ENCODE measurements at regions not wholly inside any gene's neighbourhood (a gene's known extent, or its start where the extent isn't known, plus 50 kb on each side); places are given as distances from the start of the nearest gene placed in this dataset.

GRCh38 chr13:42720113-42720857 is 61.1 kb upstream of the FAM216B start:
- no peak for TF ChIP-seq E2F5 (CRISPR knock-in tag; IDR thresholded peaks at IDR 0.05)
- TF ChIP-seq RORB (CRISPR knock-in tag; IDR thresholded peaks at IDR 0.05), result no peak
- no peak for TF ChIP-seq NFYB (CRISPR knock-in tag; conservative IDR thresholded peaks at IDR 0.05; ENCODE audit: low read depth)
- no peak for TF ChIP-seq SMAD3 (CRISPR knock-in tag; IDR thresholded peaks at IDR 0.05; ENCODE audit: borderline replicate concordance)
- TF ChIP-seq, protein P1, sequence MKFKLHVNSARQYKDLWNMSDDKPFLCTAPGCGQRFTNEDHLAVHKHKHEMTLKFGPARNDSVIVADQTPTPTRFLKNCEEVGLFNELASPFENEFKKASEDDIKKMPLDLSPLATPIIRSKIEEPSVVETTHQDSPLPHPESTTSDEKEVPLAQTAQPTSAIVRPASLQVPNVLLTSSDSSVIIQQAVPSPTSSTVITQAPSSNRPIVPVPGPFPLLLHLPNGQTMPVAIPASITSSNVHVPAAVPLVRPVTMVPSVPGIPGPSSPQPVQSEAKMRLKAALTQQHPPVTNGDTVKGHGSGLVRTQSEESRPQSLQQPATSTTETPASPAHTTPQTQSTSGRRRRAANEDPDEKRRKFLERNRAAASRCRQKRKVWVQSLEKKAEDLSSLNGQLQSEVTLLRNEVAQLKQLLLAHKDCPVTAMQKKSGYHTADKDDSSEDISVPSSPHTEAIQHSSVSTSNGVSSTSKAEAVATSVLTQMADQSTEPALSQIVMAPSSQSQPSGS (CRISPR knock-in tag; IDR thresholded peaks at IDR 0.05; ENCODE audit: borderline replicate concordance, low read depth), result no peak
- no peak for TF ChIP-seq MYBL2 (CRISPR knock-in tag; IDR thresholded peaks at IDR 0.05)
- TF ChIP-seq USF1 (CRISPR knock-in tag; IDR thresholded peaks at IDR 0.05), result no peak
- TF ChIP-seq, protein P2, sequence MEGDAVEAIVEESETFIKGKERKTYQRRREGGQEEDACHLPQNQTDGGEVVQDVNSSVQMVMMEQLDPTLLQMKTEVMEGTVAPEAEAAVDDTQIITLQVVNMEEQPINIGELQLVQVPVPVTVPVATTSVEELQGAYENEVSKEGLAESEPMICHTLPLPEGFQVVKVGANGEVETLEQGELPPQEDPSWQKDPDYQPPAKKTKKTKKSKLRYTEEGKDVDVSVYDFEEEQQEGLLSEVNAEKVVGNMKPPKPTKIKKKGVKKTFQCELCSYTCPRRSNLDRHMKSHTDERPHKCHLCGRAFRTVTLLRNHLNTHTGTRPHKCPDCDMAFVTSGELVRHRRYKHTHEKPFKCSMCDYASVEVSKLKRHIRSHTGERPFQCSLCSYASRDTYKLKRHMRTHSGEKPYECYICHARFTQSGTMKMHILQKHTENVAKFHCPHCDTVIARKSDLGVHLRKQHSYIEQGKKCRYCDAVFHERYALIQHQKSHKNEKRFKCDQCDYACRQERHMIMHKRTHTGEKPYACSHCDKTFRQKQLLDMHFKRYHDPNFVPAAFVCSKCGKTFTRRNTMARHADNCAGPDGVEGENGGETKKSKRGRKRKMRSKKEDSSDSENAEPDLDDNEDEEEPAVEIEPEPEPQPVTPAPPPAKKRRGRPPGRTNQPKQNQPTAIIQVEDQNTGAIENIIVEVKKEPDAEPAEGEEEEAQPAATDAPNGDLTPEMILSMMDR (IDR thresholded peaks at IDR 0.05), result no peak
- TF ChIP-seq ELF4 (CRISPR knock-in tag; IDR thresholded peaks at IDR 0.05; ENCODE audit: low read depth), result no peak
- no peak for TF ChIP-seq ZNF232 (CRISPR knock-in tag; IDR thresholded peaks at IDR 0.05)
- no peak for TF ChIP-seq ZNF263 (CRISPR knock-in tag; IDR thresholded peaks at IDR 0.05; ENCODE audit: low read depth)

Data from WTC11 (cell line).